Kidney epithelial cell (primary cell): ENCODE measurements at regions not wholly inside any gene's neighbourhood (a gene's known extent, or its start where the extent isn't known, plus 50 kb on each side); places are given as distances from the start of the nearest gene placed in this dataset.

Source experiments
- DNase-seq: peaks from one replicate; pipeline ENCODE4 v3.0.0-alpha.2; 2010; ENCODE audit warnings: low read depth
- H3K27me3 ChIP-seq: 2 replicates; pipeline ENCODE4 v1.6.0; 2011; ENCODE audit warnings: low read length; ENCODE audit not compliant: control insufficient read depth, insufficient read depth
- H3K36me3 ChIP-seq: 2 replicates; pipeline ENCODE4 v1.5.1; 2011; ENCODE audit warnings: low read length; ENCODE audit not compliant: control insufficient read depth, insufficient read depth
- H3K4me3 ChIP-seq: 2 replicates; pipeline ENCODE4 v1.5.1; 2011; ENCODE audit warnings: low read depth, mild to moderate bottlenecking, control low read depth, low read length
- TF ChIP-seq, protein P1 (sequence below): IDR thresholded peaks from 2 replicates; pipeline ENCODE4 v1.5.1; 2011; ENCODE audit warnings: mild to moderate bottlenecking, moderate library complexity, low read length, control low read depth, inconsistent platforms; ENCODE audit not compliant: insufficient read depth, poor library complexity, severe bottlenecking

DNA sequence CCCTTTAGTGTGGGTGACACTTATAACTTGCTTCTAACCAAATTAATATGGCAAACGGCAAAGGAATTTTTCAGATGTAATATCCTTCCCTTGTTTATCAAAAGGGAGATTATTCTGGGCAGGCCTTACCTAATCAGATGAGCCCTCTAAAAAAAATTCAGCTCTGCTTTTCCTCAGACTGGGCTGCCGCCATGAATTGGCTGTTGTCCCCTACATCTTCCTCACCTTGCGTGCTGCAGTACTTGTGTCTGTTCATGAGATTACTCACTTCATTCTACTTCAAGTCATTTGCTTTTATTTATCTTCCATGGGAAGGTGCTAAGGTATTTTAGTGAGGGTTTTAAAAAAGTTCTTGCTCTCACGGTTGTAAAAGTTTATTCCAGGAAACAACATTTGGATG is 705.5 kb downstream of the KCNT2 start:
- TF ChIP-seq, protein P1, sequence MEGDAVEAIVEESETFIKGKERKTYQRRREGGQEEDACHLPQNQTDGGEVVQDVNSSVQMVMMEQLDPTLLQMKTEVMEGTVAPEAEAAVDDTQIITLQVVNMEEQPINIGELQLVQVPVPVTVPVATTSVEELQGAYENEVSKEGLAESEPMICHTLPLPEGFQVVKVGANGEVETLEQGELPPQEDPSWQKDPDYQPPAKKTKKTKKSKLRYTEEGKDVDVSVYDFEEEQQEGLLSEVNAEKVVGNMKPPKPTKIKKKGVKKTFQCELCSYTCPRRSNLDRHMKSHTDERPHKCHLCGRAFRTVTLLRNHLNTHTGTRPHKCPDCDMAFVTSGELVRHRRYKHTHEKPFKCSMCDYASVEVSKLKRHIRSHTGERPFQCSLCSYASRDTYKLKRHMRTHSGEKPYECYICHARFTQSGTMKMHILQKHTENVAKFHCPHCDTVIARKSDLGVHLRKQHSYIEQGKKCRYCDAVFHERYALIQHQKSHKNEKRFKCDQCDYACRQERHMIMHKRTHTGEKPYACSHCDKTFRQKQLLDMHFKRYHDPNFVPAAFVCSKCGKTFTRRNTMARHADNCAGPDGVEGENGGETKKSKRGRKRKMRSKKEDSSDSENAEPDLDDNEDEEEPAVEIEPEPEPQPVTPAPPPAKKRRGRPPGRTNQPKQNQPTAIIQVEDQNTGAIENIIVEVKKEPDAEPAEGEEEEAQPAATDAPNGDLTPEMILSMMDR = no peak
- no peak for DNase-seq
- Histone ChIP-seq H3K36me3 (no peaks in the 10 kb centered on the region), H3K4me3 (no peak overlapping the region), H3K27me3 (no peaks in the 10 kb centered on the region)

DNA sequence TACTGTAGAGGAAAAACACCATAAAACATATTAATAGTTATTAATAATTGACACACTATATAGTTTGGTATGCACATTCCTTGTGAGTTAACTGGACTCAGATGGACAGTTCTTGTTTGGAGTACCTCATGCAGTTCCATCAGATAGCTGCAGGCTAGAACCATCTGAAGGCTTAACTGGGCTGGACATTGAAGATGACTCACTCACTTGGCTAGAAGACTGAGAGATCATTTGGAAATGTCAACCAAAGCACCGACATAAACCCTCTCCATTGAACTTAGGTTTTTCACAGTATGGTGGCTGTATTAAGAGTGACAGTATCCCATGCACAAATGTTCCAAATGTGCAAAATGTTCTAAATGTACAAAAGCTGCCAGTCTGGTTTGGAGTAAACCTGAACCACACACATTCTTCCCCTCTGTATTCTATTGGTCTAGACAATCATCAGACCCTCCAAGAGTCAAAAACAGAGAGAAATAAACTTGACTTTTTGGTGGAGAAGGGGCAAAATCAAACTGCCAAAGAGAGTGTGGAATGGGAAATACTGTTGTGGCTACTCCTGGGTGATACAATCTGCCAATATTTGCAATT is 708.4 kb downstream of the KCNT2 start:
- no peak for DNase-seq

DNA sequence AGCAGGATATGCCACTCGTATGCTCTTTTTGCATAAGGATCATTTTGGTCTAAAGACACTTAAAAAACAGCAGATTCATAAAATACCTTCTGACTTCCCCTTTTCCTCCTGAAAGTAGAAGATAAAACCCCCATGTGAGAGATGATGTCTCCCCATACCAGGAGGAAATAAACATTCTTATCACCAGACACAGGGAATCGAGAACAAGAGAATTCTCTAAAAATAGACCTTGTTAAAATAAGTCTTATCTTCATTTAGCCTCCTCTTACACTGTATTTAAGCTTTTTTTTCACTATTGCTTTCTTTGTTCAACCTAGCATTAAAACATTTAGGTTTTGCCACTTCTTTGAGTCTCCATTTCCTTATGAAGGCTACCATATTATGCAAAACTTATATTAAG is 709.3 kb downstream of the KCNT2 start:
- TF ChIP-seq, protein P1 = no peak
- H3K27me3 ChIP-seq = no peaks in the 10 kb centered on the region
- DNase-seq = no peak
- H3K4me3 ChIP-seq = no peak overlapping the region
- no peaks in the 10 kb centered on the region for H3K36me3 ChIP-seq

More for the DNA sequence above, 708.4 kb downstream of the KCNT2 start:
- no peaks in the 10 kb centered on the region for H3K27me3 ChIP-seq
- TF ChIP-seq, protein P1 = no peak
- H3K4me3 ChIP-seq = no peak overlapping the region
- H3K36me3 ChIP-seq = no peaks in the 10 kb centered on the region

DNA sequence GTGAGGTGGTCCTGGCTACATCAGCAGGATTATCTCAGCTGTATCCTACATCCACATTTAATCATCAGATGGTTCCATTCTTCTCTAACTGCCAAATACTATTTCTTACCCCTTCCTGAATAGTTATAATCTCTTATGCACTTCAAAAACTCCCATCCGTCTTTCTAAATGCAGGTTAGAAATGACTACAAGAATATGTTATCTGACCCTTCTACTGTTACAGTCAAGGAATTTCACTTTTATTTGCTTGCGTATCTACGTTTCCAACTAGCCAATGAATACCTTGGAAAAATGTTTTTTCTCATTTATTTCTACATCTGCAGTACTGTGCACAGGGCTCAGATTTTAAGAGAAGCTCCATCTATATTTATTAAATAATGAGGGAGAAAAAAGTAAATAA is 709.9 kb downstream of the KCNT2 start:
- no peak overlapping the region for H3K4me3 ChIP-seq
- H3K27me3 ChIP-seq = no peaks in the 10 kb centered on the region
- H3K36me3 ChIP-seq = no peaks in the 10 kb centered on the region
- DNase-seq = no peak
- TF ChIP-seq, protein P1 = no peak

GRCh38 chr1:195897076-195897475 is 711.2 kb downstream of the KCNT2 start:
- no peaks in the 10 kb centered on the region for H3K27me3 ChIP-seq
- H3K36me3 ChIP-seq = no peaks in the 10 kb centered on the region
- H3K4me3 ChIP-seq = no peak overlapping the region
- no peak for DNase-seq
- TF ChIP-seq, protein P1 = no peak

DNA sequence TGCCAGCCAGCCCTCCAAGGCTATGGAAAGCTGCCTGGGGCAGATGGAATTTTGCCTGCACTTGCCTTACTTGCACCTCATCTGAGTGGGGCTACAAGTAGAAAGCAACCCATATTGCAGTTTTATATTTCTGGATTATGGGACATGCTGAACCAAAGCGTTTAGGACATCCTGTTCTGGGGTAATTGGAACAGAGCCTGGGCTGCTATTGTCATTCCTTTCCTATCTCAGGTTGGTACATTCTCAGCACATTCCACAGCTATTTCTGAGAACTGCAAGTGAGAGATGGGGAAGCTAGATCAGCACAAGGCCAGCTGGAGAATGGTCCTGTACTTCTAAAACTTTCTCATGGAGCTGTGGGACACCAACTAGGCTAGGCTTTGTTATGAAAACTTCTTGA is 713.8 kb downstream of the KCNT2 start:
- Histone ChIP-seq H3K4me3 (no peak overlapping the region), H3K36me3 (no peaks in the 10 kb centered on the region), H3K27me3 (no peaks in the 10 kb centered on the region)
- no peak for DNase-seq
- TF ChIP-seq, protein P1 = no peak
